ENCODE measurements at regions not wholly inside any gene's neighbourhood (a gene's known extent, or its start where the extent isn't known, plus 50 kb on each side); places are given as distances from the start of the nearest gene placed in this dataset.

- DNase-seq = no peak
These were observed 160.4 kb downstream of the SLIT2 start for GRCh38 chr4:20412072-20412471.

- DNase-seq = no peak
These were observed 165.1 kb downstream of the SLIT2 start for GRCh38 chr4:20416800-20417199.

- peak; percentile 18 for DNase-seq
These were observed 167.3 kb downstream of the SLIT2 start for GRCh38 chr4:20418861-20419451.

GRCh38 chr4:20420916-20421602 lies 169.4 kb downstream of the SLIT2 start:
- no peak for DNase-seq

GRCh38 chr4:20421603-20421985 lies 169.9 kb downstream of the SLIT2 start:
- DNase-seq = no peak

- DNase-seq = peak; percentile 12
These were observed 170.7 kb downstream of the SLIT2 start for GRCh38 chr4:20422398-20422797.

GRCh38 chr4:20423420-20423819 lies 171.7 kb downstream of the SLIT2 start:
- no peak for DNase-seq

- DNase-seq = no peak
These were observed 174.3 kb downstream of the SLIT2 start for GRCh38 chr4:20426028-20426427.

GRCh38 chr4:20428436-20429160 lies 176.9 kb downstream of the SLIT2 start:
- no peak for DNase-seq

GRCh38 chr4:20430259-20430941 lies 178.7 kb downstream of the SLIT2 start:
- DNase-seq = no peak

GRCh38 chr4:20431543-20431951 lies 179.8 kb downstream of the SLIT2 start:
- no peak for DNase-seq

- DNase-seq = no peak
These were observed 180.4 kb downstream of the SLIT2 start for GRCh38 chr4:20432088-20432487.

GRCh38 chr4:20433097-20433705 lies 181.5 kb downstream of the SLIT2 start:
- DNase-seq = no peak

- no peak for DNase-seq
These were observed 188.5 kb downstream of the SLIT2 start for GRCh38 chr4:20440170-20440569.

- no peak for DNase-seq
These were observed 191.5 kb downstream of the SLIT2 start for GRCh38 chr4:20443015-20443805.

- no peak for DNase-seq
These were observed 193.1 kb downstream of the SLIT2 start for GRCh38 chr4:20444599-20445337.

GRCh38 chr4:20445933-20446723 lies 194.4 kb downstream of the SLIT2 start:
- DNase-seq = no peak

GRCh38 chr4:20447103-20447502 lies 195.4 kb downstream of the SLIT2 start:
- DNase-seq = no peak

- DNase-seq = no peak
These were observed 200.3 kb downstream of the SLIT2 start for GRCh38 chr4:20451986-20452385.

- DNase-seq = no peak
These were observed 202.8 kb downstream of the SLIT2 start for GRCh38 chr4:20454515-20454914.

- no peak for DNase-seq
These were observed 204.7 kb downstream of the SLIT2 start for GRCh38 chr4:20456407-20456806.
